Activated CD4-positive, alpha-beta T cell treated with anti-CD3 and anti-CD28 coated beads, Interleukin-2, amount 50 U/mL, for 24 hours (primary cell): ENCODE measurements at regions not wholly inside any gene's neighbourhood (a gene's known extent, or its start where the extent isn't known, plus 50 kb on each side); places are given as distances from the start of the nearest gene placed in this dataset.

Experiments used
- DNase-seq, 2 donors: peaks; one replicate each; pipeline ENCODE4 v3.0.0-alpha.2; 2020; ENCODE audit warnings: low read depth in 1 of 2, low spot score in 1 of 2

GRCh38 chr18:40583671-40584070, 1371.4 kb upstream of the PIK3C3 start:
- no peak for DNase-seq

GRCh38 chr18:40582105-40582504, 1372.9 kb upstream of the PIK3C3 start:
- DNase-seq: no peak

- no peak for DNase-seq
Observed at GRCh38 chr18:40577981-40578365, 1377.1 kb upstream of the PIK3C3 start.

GRCh38 chr18:40577239-40577980, 1377.6 kb upstream of the PIK3C3 start:
- no peak for DNase-seq

- no peak for DNase-seq
Observed at GRCh38 chr18:40576507-40577115, 1378.4 kb upstream of the PIK3C3 start.

DNA sequence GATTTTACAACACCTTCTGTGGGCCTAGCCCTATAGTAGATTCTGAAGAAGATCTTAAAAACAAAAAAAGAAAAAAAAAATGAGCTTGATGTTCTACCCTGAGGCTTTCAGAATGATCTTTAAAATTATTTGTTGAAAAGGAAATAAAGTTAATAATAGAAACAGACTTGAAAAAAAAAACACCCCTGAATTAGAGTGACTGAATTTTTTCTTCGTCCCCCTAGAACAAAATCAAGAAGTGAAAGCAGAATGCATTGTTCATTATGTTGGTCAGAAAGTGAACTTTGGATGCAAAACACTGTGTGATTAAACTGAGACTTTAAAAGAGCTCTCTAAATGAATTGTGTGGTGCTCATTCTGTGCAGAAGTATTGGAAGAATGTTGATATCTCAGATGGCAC, 1384.4 kb upstream of the PIK3C3 start:
- no peak for DNase-seq

DNA sequence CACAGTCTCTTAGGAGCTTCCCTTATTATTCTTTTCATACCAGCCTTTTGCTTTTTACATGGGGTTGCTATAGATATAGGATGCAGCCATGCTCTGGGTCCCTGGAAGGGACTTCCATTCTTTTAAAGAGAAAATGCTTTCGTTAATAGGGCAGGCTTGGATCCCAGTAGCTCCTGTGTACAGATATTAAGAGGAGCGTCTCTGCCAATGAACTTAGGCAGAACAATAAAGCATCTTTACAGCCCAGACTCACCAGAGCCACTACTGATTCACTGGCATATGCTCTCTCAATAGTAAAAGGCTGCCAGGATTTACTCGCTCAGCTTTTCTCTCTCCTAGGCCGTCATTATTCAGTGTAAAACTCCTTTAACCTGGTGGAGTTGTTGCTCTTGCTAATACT, 1385.4 kb upstream of the PIK3C3 start:
- DNase-seq: no peak

GRCh38 chr18:40566510-40566844, 1388.6 kb upstream of the PIK3C3 start:
- DNase-seq: no peak

GRCh38 chr18:40565805-40566509, 1389.1 kb upstream of the PIK3C3 start:
- DNase-seq: no peak

GRCh38 chr18:40559556-40559955, 1395.5 kb upstream of the PIK3C3 start:
- DNase-seq: no peak

DNA sequence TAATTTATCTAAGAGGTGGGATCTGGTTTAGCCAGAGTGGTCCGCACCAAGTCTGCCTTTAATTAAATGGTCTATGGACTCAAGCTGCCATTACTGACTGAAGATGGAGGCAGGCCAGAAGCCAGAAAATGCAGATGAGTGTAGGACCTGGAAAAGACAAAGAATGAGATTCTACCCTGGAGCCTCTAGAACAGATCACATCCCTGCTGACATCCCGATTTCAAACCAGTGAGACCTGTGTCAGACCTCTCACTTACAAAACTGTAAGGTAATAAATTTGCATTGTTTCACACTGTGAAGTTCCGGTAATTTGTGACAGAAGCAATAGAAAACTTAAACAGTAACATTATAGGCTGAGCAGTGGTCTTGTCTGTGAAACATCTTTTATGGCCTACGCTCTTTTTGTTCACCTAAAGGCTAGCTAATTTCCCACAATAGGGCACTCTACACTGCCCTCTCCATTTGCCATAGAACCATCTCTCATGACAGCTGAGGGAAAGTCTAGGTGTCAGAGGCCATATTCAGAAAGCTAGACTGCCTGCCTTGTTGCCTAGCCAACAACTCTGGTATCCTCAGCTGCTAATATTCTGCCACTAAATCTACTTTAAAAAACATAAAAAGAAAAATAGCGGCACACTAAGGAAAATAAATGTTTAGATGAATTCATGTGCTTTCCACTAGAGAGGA, 1396.2 kb upstream of the PIK3C3 start:
- DNase-seq: no peak

GRCh38 chr18:40555914-40556313, 1399.1 kb upstream of the PIK3C3 start:
- no peak for DNase-seq

DNA sequence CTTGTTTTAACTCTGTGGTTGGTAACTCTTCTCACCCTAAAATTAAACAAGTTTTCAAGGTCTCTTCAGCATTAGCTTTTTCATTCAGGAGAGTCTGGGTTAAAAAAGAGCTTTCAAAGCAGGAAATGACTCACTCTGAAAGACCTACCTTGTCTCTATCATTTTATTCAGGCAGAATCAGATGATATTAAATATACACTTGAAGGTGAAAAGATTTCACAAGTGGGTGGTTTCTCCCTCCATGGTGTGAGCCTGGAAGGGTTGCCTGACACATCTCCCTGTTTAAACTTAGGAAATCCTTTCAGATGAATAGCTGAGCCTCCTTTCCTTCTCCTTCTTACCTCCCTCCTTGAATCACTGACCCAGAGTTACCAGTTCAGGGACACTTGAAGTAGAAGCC, 1402.0 kb upstream of the PIK3C3 start:
- DNase-seq: no peak

- DNase-seq: no peak
Observed at GRCh38 chr18:40546875-40547274, 1408.2 kb upstream of the PIK3C3 start.

GRCh38 chr18:40534723-40535122, 1420.3 kb upstream of the PIK3C3 start:
- DNase-seq: no peak

DNA sequence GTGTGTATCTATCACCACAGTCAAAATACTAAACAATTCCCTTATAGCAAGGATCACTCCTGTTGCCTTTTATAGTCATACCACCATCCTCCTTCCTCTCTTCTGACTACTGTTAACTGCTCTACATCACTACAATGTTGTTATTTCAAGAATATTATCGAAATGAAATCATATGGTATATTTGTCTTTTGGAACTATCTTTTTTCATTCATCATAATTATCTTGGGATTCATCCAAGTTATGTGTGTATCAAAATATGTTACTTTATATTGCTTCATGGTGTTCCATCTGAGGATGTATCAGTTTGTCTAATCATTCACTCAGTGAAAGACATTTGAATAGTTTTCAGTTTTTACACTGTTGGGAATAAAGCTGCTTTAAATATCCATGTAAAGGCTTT, 1423.0 kb upstream of the PIK3C3 start:
- no peak for DNase-seq

DNA sequence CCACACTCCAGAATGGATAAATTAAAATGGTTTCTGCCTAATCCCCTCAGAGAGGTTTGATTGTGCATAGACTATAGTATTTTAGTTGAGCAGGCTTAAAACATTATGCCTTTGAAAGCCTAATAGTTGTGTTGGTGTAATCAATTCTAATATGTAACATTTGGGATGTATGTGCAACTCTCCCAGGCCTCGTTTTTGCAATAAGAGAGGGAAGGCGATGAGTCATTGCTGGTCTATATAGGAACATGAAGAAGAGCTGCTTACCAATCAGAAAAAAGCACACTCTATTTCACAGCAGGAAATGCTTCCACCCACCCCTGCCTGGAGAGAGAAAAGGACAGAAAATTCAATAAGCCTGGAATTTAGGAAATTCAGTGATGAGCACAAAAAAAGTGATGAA, 1424.0 kb upstream of the PIK3C3 start:
- DNase-seq: no peak

DNA sequence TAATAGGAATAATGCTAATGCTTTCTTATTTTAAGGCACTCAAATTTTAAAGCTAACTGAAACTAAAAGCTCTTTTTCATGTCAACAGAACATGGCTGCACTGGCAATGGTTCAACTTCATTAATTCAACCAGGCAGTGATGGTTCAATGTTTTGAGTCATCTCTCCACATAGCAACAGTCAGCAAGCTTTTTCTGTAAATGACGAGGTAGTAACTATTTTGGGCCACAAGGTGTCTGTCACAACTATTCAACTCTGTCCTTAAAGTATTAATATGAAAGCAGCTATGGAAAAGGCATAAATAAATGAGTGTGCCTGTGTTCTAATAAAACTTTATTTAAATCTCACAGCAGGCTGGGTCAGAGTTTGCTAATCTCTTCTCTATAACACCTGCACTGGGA, 1425.6 kb upstream of the PIK3C3 start:
- DNase-seq: no peak

- no peak for DNase-seq
Observed at GRCh38 chr18:40524881-40525280, 1430.2 kb upstream of the PIK3C3 start.

DNA sequence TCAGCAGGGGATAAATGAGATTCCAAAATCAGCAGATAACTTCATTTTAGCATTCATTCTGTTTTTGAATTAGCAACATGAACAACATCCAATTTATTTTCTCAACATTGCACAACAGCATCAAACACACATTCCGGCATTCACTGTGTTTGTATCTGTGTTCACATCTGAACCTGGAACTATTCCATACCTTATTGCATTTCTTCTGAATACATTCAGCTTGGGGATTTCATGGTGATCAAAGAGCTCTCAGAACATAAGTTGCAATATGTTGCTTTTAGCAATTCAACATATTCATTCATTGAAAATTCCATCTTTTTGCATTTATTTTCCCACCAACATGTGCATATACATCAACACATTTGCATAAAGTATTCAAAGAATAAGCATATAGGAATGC, 1431.7 kb upstream of the PIK3C3 start:
- no peak for DNase-seq

DNA sequence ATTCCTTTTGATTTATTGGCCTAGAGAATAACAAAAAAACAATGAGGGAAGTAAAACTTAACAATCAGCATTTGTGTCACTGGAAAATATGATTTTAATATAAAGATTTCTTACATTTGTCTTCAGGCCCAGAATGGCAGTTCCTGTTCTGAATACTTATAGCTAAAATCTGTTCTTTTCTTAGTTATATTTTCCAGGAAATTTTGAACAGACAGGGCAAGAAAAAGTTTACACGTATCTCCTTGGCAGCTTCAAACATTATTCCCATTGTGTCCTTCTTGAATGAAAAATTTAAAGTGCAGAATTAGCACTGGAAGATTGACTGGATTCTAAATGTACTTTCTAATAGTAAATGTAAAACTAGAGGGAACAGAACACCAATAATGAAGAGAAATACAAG, 1454.0 kb upstream of the PIK3C3 start:
- no peak for DNase-seq

- DNase-seq: no peak
Observed at GRCh38 chr18:40494603-40495002, 1460.4 kb upstream of the PIK3C3 start.
